OCI-LY3 (cell line): ENCODE measurements at regions not wholly inside any gene's neighbourhood (a gene's known extent, or its start where the extent isn't known, plus 50 kb on each side); places are given as distances from the start of the nearest gene placed in this dataset.

Experiments used
- CTCF ChIP-seq: fragments of 200-600, 300-600 bp; sonication (generic); IDR thresholded peaks from 2 replicates; pipeline ENCODE4 v1.5.1; 2014; ENCODE audit warnings: antibody characterized with exemption, low read length, low read depth
- EZH2phosphoT487 ChIP-seq: fragments of 200-600 bp; shearing (Covaris generic); IDR thresholded peaks from 2 replicates; pipeline ENCODE4 v1.6.1; 2018; ENCODE audit warnings: antibody characterized with exemption, mixed run types, low read depth

GRCh38 chr2:123659120-123659519, 366.0 kb upstream of the CNTNAP5 start:
- TF ChIP-seq CTCF = no peak
- TF ChIP-seq EZH2phosphoT487 = no peak
